Esophagus muscularis mucosa (tissue), 4 donors: ENCODE measurements at regions not wholly inside any gene's neighbourhood (a gene's known extent, or its start where the extent isn't known, plus 50 kb on each side); places are given as distances from the start of the nearest gene placed in this dataset.
"Not testable (repeated sequence)": the region's sequence is repeated elsewhere in the genome, so short reads cannot be mapped to it uniquely, and the experiment has no call there.

Experiments
- DNase-seq: peaks from one replicate; pipeline ENCODE4 v3.0.0-alpha.2; 2017; ENCODE audit errors: extremely low spot score
- H3K27ac ChIP-seq, 4 donors: fragments of 200-600 bp; sonication (generic); replicated peaks in 1 of 4; 1 replicate in 3 of 4; 2 replicates in 1 of 4; pipeline ENCODE4 v1.5.1; 2016 to 2019; ENCODE audit warnings: mild to moderate bottlenecking in 1 of 4
- H3K27me3 ChIP-seq, 4 donors: fragments of 200-600 bp; sonication (generic); one replicate each; pipeline versions ENCODE4 v1.5.1 to v1.6.0; 2016 to 2019
- H3K36me3 ChIP-seq, 4 donors: fragments of 200-600 bp; sonication (generic); one replicate each; pipeline ENCODE4 v1.5.1; 2016 to 2019
- H3K4me1 ChIP-seq, 4 donors: fragments of 200-600 bp; sonication (generic); one replicate each; pipeline ENCODE4 v1.5.1; 2016 to 2019
- H3K4me3 ChIP-seq, 4 donors: fragments of 200-600 bp; sonication (generic); 1 replicate in 2 of 4; 2 replicates in 2 of 4; pipeline ENCODE4 v1.5.1; 2016 to 2019; ENCODE audit warnings: mild to moderate bottlenecking in 4 of 4, moderate library complexity in 1 of 4
- H3K9me3 ChIP-seq, 4 donors: fragments of 200-600 bp; sonication (generic); 1 replicate in 3 of 4; 2 replicates in 1 of 4; pipeline ENCODE4 v1.5.1; 2016 to 2019
- EP300 ChIP-seq: sonication (generic); formaldehyde crosslinking; IDR thresholded peaks from one replicate; pipeline ENCODE4 v1.6.1; 2017; ENCODE audit warnings: antibody characterized with exemption
- POLR2A ChIP-seq: fragments of 450-650 bp; IDR thresholded peaks from one replicate; pipeline ENCODE4 v1.6.1; 2017; ENCODE audit warnings: antibody characterized with exemption, moderate library complexity, mild to moderate bottlenecking, low read depth
- POLR2AphosphoS5 ChIP-seq, 2 donors: sonication (generic); formaldehyde crosslinking; IDR thresholded peaks; one replicate each; pipeline ENCODE4 v1.6.1; 2017; ENCODE audit warnings: antibody characterized with exemption in 2 of 2
- WGBS: methylation state at CpG from one replicate; pipeline ENCODE4 v1.1.5; 2018; 5-methylcytosine and 5-hydroxymethylcytosine counted together
- intact Hi-C: fragments of 100-400 bp; cut with DNase I; formaldehyde crosslinking; loops from one replicate; pipeline ENCODE4 v1.15.1; 2023
- TF ChIP-seq, protein P1 (sequence below), 3 experiments: fragments of 200-600 bp in 2 of 3; fragments of 450-650 bp in 1 of 3; sonication (generic) in 2 of 3; IDR thresholded peaks; one replicate each; pipeline ENCODE4 v1.5.1; 2017 to 2019; ENCODE audit warnings: antibody characterized with exemption in 3 of 3, mild to moderate bottlenecking in 2 of 3, moderate library complexity in 1 of 3

DNA sequence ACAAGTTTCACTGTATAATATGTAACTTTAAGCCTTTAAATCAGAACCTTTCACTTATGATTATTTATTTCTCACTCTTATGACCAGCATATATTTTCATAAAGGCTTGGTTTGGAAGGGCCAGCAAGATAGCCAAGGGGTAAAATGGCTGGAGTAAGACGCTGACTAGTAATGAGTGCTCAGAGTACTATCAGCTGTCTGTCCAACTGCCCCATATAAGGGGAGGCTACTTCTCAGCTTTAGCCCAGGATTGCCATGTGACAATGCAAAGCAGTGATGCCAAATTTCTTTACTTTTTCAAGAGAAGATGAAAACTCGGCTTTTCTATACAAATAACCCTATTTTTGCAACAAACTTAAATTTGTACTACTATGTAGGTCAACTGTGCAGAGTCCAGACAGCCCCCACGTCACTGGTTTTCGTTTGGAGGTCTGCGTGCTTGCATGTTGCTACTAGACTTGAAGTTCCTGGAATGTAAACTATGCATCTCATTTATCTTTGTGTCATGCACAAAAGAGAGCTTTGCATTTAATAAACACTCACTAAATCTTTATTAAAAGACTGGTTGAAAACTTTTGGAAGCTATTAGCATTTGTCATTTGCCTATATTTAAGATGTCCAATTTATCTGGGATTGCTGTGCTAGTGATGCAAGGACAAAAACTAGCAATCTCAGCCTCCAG is 110.4 kb downstream of the TNFSF18 start:
- Histone ChIP-seq H3K27ac (peak overlapping the region in 1 of 4 donors; percentile 52), H3K4me3 (no peak overlapping the region), H3K36me3 (no peaks in the 10 kb centered on the region), H3K27me3 (no peaks in the 10 kb centered on the region), H3K4me1 (peaks cover 6 to 42% (median 34%) of the 10 kb centered on the region in 4 donors), H3K9me3 (no peaks in the 10 kb centered on the region)
- 42% methylated on average over 5 of the region's 5 CpGs for WGBS
- intact Hi-C loops: no loop called here
- no peak for TF ChIP-seq POLR2A
- TF ChIP-seq POLR2AphosphoS5 (IDR thresholded peaks at IDR 0.05): peak in 1 of 2 donors; percentile 21
- DNase-seq: no peak

DNA sequence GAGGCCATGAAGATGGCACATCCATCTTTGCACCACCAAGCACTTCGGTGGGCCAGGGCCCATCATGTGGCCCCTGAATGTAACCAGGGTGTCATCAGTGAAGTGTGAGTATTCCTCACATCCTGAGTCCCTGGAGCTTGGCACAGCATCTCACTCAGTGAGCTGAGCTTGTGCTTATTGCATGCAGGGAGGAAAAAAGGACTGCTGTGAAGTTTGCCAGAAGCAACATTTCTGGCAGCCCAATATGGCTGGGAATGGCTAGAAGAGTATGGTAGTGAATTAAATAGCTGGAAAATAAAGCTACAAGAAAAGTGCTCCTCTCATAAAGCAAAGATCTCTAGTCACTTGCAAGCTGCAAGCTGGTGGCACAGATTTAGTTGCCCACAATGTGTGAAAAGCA is 109.3 kb downstream of the TNFSF18 start:
- Histone ChIP-seq H3K4me3 (no peak overlapping the region), H3K36me3 (no peaks in the 10 kb centered on the region), H3K4me1 (peaks cover 6 to 44% (median 34%) of the 10 kb centered on the region in 4 donors), H3K9me3 (no peaks in the 10 kb centered on the region), H3K27me3 (no peaks in the 10 kb centered on the region), H3K27ac (no peak overlapping the region)
- DNase-seq: no peak
- intact Hi-C loops: no loop called here
- no peak for TF ChIP-seq EP300
- TF ChIP-seq POLR2A: no peak
- no peak for TF ChIP-seq POLR2AphosphoS5 (IDR thresholded peaks at IDR 0.05)
- TF ChIP-seq, protein P1, sequence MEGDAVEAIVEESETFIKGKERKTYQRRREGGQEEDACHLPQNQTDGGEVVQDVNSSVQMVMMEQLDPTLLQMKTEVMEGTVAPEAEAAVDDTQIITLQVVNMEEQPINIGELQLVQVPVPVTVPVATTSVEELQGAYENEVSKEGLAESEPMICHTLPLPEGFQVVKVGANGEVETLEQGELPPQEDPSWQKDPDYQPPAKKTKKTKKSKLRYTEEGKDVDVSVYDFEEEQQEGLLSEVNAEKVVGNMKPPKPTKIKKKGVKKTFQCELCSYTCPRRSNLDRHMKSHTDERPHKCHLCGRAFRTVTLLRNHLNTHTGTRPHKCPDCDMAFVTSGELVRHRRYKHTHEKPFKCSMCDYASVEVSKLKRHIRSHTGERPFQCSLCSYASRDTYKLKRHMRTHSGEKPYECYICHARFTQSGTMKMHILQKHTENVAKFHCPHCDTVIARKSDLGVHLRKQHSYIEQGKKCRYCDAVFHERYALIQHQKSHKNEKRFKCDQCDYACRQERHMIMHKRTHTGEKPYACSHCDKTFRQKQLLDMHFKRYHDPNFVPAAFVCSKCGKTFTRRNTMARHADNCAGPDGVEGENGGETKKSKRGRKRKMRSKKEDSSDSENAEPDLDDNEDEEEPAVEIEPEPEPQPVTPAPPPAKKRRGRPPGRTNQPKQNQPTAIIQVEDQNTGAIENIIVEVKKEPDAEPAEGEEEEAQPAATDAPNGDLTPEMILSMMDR (IDR thresholded peaks at IDR 0.05): no peak
- 0% methylated on average over 1 of the region's 1 CpG for WGBS

DNA sequence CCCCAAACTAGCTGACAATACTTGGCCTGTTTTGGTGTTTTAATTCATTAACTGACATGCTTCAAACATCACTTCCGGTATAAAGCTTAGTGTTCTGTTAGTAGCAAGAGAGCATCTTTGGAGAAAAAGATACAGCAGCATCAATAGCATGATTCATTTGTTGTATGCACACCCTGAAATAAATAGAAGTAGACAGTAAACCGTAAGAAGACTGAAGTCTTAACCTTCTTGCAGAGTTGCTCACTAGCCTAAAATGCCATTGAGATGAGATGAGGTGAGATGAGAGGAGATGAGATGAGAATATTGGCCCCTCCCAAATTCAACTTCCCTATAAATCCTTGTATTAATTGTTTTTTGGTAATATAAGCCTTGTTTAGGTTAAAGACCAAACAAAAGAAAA is 108.8 kb downstream of the TNFSF18 start:
- H3K36me3 ChIP-seq: no peaks in the 10 kb centered on the region
- WGBS: 39% methylated on average over 2 of the region's 2 CpGs
- TF ChIP-seq POLR2A (no peak), EP300 (no peak), POLR2AphosphoS5 (IDR thresholded peaks at IDR 0.05) (no peak)
- TF ChIP-seq, protein P1 (IDR thresholded peaks at IDR 0.05): no peak
- no peaks in the 10 kb centered on the region for H3K27me3 ChIP-seq
- H3K4me3 ChIP-seq: no peak overlapping the region
- H3K9me3 ChIP-seq: no peaks in the 10 kb centered on the region
- DNase-seq: no peak
- H3K27ac ChIP-seq: no peak overlapping the region
- H3K4me1 ChIP-seq: peaks cover 6 to 44% (median 34%) of the 10 kb centered on the region in 4 donors
- intact Hi-C loops: no loop called here

DNA sequence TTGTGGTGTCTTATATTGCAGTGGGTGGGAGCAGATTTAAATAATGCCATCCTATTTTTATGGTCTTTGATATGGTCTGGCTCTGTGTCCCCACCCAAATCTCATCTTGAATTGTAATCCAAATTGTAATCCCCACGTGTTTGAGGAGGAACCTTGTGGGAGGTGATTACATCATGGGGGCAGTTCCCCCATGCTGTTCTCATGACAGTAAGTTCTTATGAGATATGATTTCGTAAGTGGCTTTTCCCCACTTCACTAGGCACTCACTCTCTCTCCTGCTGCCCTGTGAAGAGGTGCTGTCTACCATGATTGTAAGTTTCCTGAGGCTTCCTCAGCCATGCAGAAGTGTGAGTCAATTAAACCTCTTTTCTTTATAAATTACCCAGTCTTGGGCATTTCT is 107.6 kb downstream of the TNFSF18 start:
- peaks cover 6 to 44% (median 34%) of the 10 kb centered on the region in 4 donors for H3K4me1 ChIP-seq
- H3K36me3 ChIP-seq, H3K4me3 ChIP-seq, H3K9me3 ChIP-seq, DNase-seq, H3K27ac ChIP-seq, H3K27me3 ChIP-seq, intact Hi-C loops: not testable (repeated sequence)
- 89% methylated on average over 2 of the region's 2 CpGs for WGBS

DNA sequence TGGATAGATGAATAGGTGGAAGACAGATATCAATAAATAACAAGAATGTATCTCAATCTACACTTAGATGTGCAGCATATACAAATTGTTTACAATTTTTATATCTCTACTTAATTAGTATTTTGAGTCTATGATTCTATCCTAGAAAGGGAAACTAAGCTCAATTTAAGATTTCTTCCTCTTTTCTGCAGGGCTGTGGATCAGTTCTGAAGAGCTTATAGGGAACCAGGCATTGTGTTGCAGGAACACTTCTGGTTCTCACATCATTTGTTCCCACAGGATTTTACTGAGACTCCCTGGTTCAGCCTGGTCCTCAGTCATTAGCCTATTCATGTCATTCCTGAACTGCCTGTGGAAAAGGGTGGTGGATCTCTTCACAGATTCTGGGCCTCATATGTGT is 105.8 kb downstream of the TNFSF18 start:
- intact Hi-C loops: no loop called here
- DNase-seq: no peak
- no peaks in the 10 kb centered on the region for H3K9me3 ChIP-seq
- no peaks in the 10 kb centered on the region for H3K27me3 ChIP-seq
- no peaks in the 10 kb centered on the region for H3K36me3 ChIP-seq
- no peak overlapping the region for H3K4me3 ChIP-seq
- peaks cover 6 to 47% (median 33%) of the 10 kb centered on the region in 4 donors for H3K4me1 ChIP-seq
- H3K27ac ChIP-seq: no peak overlapping the region
- TF ChIP-seq EP300 (no peak), POLR2A (no peak), POLR2AphosphoS5 (IDR thresholded peaks at IDR 0.05) (no peak)
- TF ChIP-seq, protein P1 (IDR thresholded peaks at IDR 0.05): no peak
